GM11168 (cell line): ENCODE measurements at regions not wholly inside any gene's neighbourhood (a gene's known extent, or its start where the extent isn't known, plus 50 kb on each side); places are given as distances from the start of the nearest gene placed in this dataset.
"Not testable (repeated sequence)": the region's sequence is repeated elsewhere in the genome, so short reads cannot be mapped to it uniquely, and the experiment has no call there.

Experiments used
- in situ Hi-C: fragments of 300-500 bp; cut with MboI; formaldehyde crosslinking; loops from one replicate; pipeline ENCODE4 v1.12.0; 2022; ENCODE audit warnings: low sequenced_read_pairs; ENCODE audit not compliant: unreplicated experiment

- in situ Hi-C loops: no loop called here
These were observed 286.6 kb upstream of the POU5F2 start for GRCh38 chr5:94028001-94028400.

GRCh38 chr5:94027145-94027544, 285.7 kb upstream of the POU5F2 start:
- in situ Hi-C loops: no loop called here

GRCh38 chr5:94025788-94026473, 284.5 kb upstream of the POU5F2 start:
- in situ Hi-C loops: no loop called here

GRCh38 chr5:94024620-94025019, 283.2 kb upstream of the POU5F2 start:
- in situ Hi-C loops: no loop called here

GRCh38 chr5:94024101-94024500, 282.7 kb upstream of the POU5F2 start:
- in situ Hi-C loops: no loop called here

- in situ Hi-C loops: no loop called here
These were observed 279.8 kb upstream of the POU5F2 start for GRCh38 chr5:94021246-94021645.

- in situ Hi-C loops: no loop called here
These were observed 276.2 kb upstream of the POU5F2 start for GRCh38 chr5:94017579-94017978.

- in situ Hi-C loops: no loop called here
These were observed 269.4 kb upstream of the POU5F2 start for GRCh38 chr5:94010814-94011213.

GRCh38 chr5:94009161-94009560, 267.8 kb upstream of the POU5F2 start:
- in situ Hi-C loops: no loop called here

GRCh38 chr5:93998951-93999455, 257.6 kb upstream of the POU5F2 start:
- in situ Hi-C loops: no loop called here

GRCh38 chr5:93997562-93997961, 256.2 kb upstream of the POU5F2 start:
- in situ Hi-C loops: no loop called here

GRCh38 chr5:93995126-93995621, 253.8 kb upstream of the POU5F2 start:
- in situ Hi-C loops: no loop called here

GRCh38 chr5:93993161-93993560, 251.8 kb upstream of the POU5F2 start:
- in situ Hi-C loops: no loop called here

GRCh38 chr5:93990504-93991070, 249.2 kb upstream of the POU5F2 start:
- in situ Hi-C loops: no loop called here

- in situ Hi-C loops: not testable (repeated sequence)
These were observed 244.7 kb upstream of the POU5F2 start for GRCh38 chr5:93985940-93986570.

- in situ Hi-C loops: no loop called here
These were observed 236.8 kb upstream of the POU5F2 start for GRCh38 chr5:93978222-93978621.

- in situ Hi-C loops: no loop called here
These were observed 226.5 kb upstream of the POU5F2 start for GRCh38 chr5:93967923-93968322.

- in situ Hi-C loops: no loop called here
These were observed 223.0 kb upstream of the POU5F2 start for GRCh38 chr5:93964421-93964820.

GRCh38 chr5:93960042-93960441, 218.6 kb upstream of the POU5F2 start:
- in situ Hi-C loops: no loop called here

GRCh38 chr5:93956006-93956405, 214.6 kb upstream of the POU5F2 start:
- in situ Hi-C loops: no loop called here

- in situ Hi-C loops: no loop called here
These were observed 213.1 kb upstream of the POU5F2 start for GRCh38 chr5:93954421-93955069.
